ENCODE measurements at regions not wholly inside any gene's neighbourhood (a gene's known extent, or its start where the extent isn't known, plus 50 kb on each side); places are given as distances from the start of the nearest gene placed in this dataset.
A peak's percentile ranks its signal among the peaks of the same experiment; 100 is the strongest.

- Histone ChIP-seq H3K27ac (no peak overlapping the region), H3K4me1 (ENCODE audit: low read depth) (peaks cover 5% of the 10 kb centered on the region), H3K4me3 (no peak overlapping the region), H3K27me3 (no peaks in the 10 kb centered on the region), H3K9me3 (ENCODE audit: low read depth) (no peaks in the 10 kb centered on the region), H3K36me3 (no peaks in the 10 kb centered on the region)
- TF ChIP-seq CTCF (IDR thresholded peaks at IDR 0.05; ENCODE audit: low read depth, low read length), result no peak
- DNase-seq (ENCODE audit: low read depth in 1 of 2, low spot score in 1 of 2), result peak in 1 of 2 donors; percentile 58
Measured at GRCh38 chr20:6651016-6651415, 116.5 kb upstream of the BMP2 start.

GRCh38 chr20:6646021-6646636 is 121.4 kb upstream of the BMP2 start:
- TF ChIP-seq CTCF (IDR thresholded peaks at IDR 0.05; ENCODE audit: low read depth, low read length), result no peak
- Histone ChIP-seq H3K9me3 (ENCODE audit: low read depth) (no peaks in the 10 kb centered on the region), H3K27me3 (no peaks in the 10 kb centered on the region), H3K27ac (no peak overlapping the region), H3K36me3 (no peaks in the 10 kb centered on the region), H3K4me3 (no peak overlapping the region), H3K4me1 (ENCODE audit: low read depth) (no peaks in the 10 kb centered on the region)
- no peak for DNase-seq (ENCODE audit: low read depth in 1 of 2, low spot score in 1 of 2)

- Histone ChIP-seq H3K27ac (no peak overlapping the region), H3K4me3 (no peak overlapping the region), H3K36me3 (no peaks in the 10 kb centered on the region), H3K4me1 (ENCODE audit: low read depth) (no peaks in the 10 kb centered on the region), H3K27me3 (no peaks in the 10 kb centered on the region), H3K9me3 (ENCODE audit: low read depth) (no peaks in the 10 kb centered on the region)
- no peak for DNase-seq (ENCODE audit: low read depth in 1 of 2, low spot score in 1 of 2)
- TF ChIP-seq CTCF (IDR thresholded peaks at IDR 0.05; ENCODE audit: low read depth, low read length), result no peak
Measured at GRCh38 chr20:6644813-6645628, 122.5 kb upstream of the BMP2 start.

GRCh38 chr20:6641012-6641411 is 126.5 kb upstream of the BMP2 start:
- Histone ChIP-seq H3K9me3 (ENCODE audit: low read depth) (no peaks in the 10 kb centered on the region), H3K4me1 (ENCODE audit: low read depth) (no peaks in the 10 kb centered on the region), H3K4me3 (no peak overlapping the region), H3K27me3 (no peaks in the 10 kb centered on the region), H3K27ac (no peak overlapping the region), H3K36me3 (no peaks in the 10 kb centered on the region)
- TF ChIP-seq CTCF (IDR thresholded peaks at IDR 0.05; ENCODE audit: low read depth, low read length), result no peak
- DNase-seq (ENCODE audit: low read depth in 1 of 2, low spot score in 1 of 2), result no peak

- no peak overlapping the region for H3K4me3 ChIP-seq
- H3K4me1 ChIP-seq (ENCODE audit: low read depth), result peaks cover 16% of the 10 kb centered on the region
- no peak overlapping the region for H3K27ac ChIP-seq
- H3K9me3 ChIP-seq (ENCODE audit: low read depth), result no peaks in the 10 kb centered on the region
- TF ChIP-seq CTCF (IDR thresholded peaks at IDR 0.05; ENCODE audit: low read depth, low read length), result no peak
- no peak for DNase-seq (ENCODE audit: low read depth in 1 of 2, low spot score in 1 of 2)
- H3K36me3 ChIP-seq, result no peaks in the 10 kb centered on the region
- H3K27me3 ChIP-seq, result no peaks in the 10 kb centered on the region
Measured at GRCh38 chr20:6637160-6637579, 130.3 kb upstream of the BMP2 start.

Measured in cardiac muscle cell (in vitro differentiated cells and primary cell).